GM12878 (cell line): ENCODE measurements at regions not wholly inside any gene's neighbourhood (a gene's known extent, or its start where the extent isn't known, plus 50 kb on each side); places are given as distances from the start of the nearest gene placed in this dataset.

ENCODE experiments used
- ATF3 ChIP-seq: IDR thresholded peaks from 2 replicates; pipeline ENCODE4 v1.6.1; 2011; ENCODE audit warnings: low read depth, mild to moderate bottlenecking, low read length, moderate library complexity, borderline replicate concordance; ENCODE audit errors: extremely low read depth
- EED ChIP-seq: sonication (generic); IDR thresholded peaks from 2 replicates; pipeline ENCODE4 v1.6.1; 2016; ENCODE audit warnings: antibody characterized with exemption, low read depth
- EZH2 ChIP-seq: IDR thresholded peaks from 2 replicates; pipeline ENCODE4 v1.6.1; 2012; ENCODE audit warnings: low read depth, mild to moderate bottlenecking, control low read depth, inconsistent platforms, low read length, borderline replicate concordance; ENCODE audit not compliant: control insufficient read depth
- FOS ChIP-seq: IDR thresholded peaks from 3 replicates; pipeline ENCODE4 v1.6.1; 2011; ENCODE audit warnings: borderline replicate concordance; ENCODE audit not compliant: insufficient read length; ENCODE audit errors: extremely low read depth
- NBN ChIP-seq: fragments of 450-650 bp; IDR thresholded peaks from 2 replicates; pipeline ENCODE4 v1.6.1; 2016
- NR2C1 ChIP-seq: fragments of 450-650 bp; IDR thresholded peaks from 2 replicates; pipeline ENCODE4 v1.6.1; 2017; ENCODE audit warnings: antibody characterized with exemption, mild to moderate bottlenecking, moderate library complexity
- POLR2A ChIP-seq: IDR thresholded peaks from 2 replicates; pipeline ENCODE4 v1.6.1; 2011; ENCODE audit warnings: low read depth, mild to moderate bottlenecking, low read length
- POLR2AphosphoS5 ChIP-seq: IDR thresholded peaks from 2 replicates; pipeline ENCODE4 v1.6.1; 2011; ENCODE audit warnings: mild to moderate bottlenecking, low read length, inconsistent platforms
- RAD21 ChIP-seq: IDR thresholded peaks from 2 replicates; pipeline ENCODE4 v1.6.1; 2011; ENCODE audit warnings: mild to moderate bottlenecking, low read depth, low read length, moderate library complexity; ENCODE audit not compliant: insufficient read depth
- SPI1 ChIP-seq: IDR thresholded peaks from 2 replicates; pipeline ENCODE4 v1.6.1; 2011; ENCODE audit warnings: low read depth, mild to moderate bottlenecking, low read length, moderate library complexity, borderline replicate concordance; ENCODE audit not compliant: insufficient read depth
- STAT3 ChIP-seq: IDR thresholded peaks from 2 replicates; pipeline ENCODE4 v1.6.1; 2011; ENCODE audit warnings: low read depth, low read length, improper control_type of control experiment
- TAF1 ChIP-seq: IDR thresholded peaks from 2 replicates; pipeline ENCODE4 v1.6.1; 2011; ENCODE audit warnings: mild to moderate bottlenecking, low read depth, low read length, borderline replicate concordance
- TF ChIP-seq, protein P1 (sequence below), 3 experiments: IDR thresholded peaks in 2 of 3; conservative IDR thresholded peaks in 1 of 3; 2 replicates each; pipeline ENCODE4 v1.5.1; 2011; ENCODE audit warnings: low read depth in 3 of 3, low read length in 3 of 3, mild to moderate bottlenecking in 3 of 3, control low read depth in 2 of 3, moderate library complexity in 2 of 3, inconsistent platforms in 1 of 3, mixed read lengths in 1 of 3; ENCODE audit not compliant: control insufficient read depth in 2 of 3, insufficient read depth in 1 of 3; ENCODE audit errors: extremely low read depth in 1 of 3
- TF ChIP-seq, protein P2 (sequence below): fragments of 450-650 bp; IDR thresholded peaks from 2 replicates; pipeline ENCODE4 v1.6.1; 2016; ENCODE audit warnings: mild to moderate bottlenecking, moderate library complexity, borderline replicate concordance

DNA sequence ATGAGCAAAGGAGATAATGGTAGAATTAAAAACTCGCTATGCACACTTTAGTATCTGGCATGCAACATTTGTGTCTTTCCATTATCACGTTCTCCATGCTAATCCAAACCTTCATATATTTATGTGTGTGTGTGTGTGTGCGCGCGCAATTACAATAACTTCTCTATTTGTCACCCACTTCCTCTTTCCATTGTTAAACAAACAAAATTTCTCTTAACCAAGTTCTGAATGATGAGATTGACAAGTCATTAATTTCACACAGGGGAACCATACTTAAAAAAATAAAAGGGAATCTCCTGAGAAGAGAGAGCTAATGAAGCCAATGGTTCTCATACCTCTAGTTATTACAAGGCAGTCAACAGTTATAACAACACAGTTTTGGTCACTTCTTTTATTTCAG is 575.9 kb upstream of the MDGA2 start:
- TF ChIP-seq NR2C1 (no peak), TAF1 (no peak), POLR2AphosphoS5 (no peak), FOS (no peak), EED (no peak), STAT3 (no peak), EZH2 (no peak), POLR2A (no peak), NBN (no peak), ATF3 (no peak), RAD21 (no peak), SPI1 (peak; percentile 63; the same call in 1 of the 2 replicates)
- TF ChIP-seq, protein P1, sequence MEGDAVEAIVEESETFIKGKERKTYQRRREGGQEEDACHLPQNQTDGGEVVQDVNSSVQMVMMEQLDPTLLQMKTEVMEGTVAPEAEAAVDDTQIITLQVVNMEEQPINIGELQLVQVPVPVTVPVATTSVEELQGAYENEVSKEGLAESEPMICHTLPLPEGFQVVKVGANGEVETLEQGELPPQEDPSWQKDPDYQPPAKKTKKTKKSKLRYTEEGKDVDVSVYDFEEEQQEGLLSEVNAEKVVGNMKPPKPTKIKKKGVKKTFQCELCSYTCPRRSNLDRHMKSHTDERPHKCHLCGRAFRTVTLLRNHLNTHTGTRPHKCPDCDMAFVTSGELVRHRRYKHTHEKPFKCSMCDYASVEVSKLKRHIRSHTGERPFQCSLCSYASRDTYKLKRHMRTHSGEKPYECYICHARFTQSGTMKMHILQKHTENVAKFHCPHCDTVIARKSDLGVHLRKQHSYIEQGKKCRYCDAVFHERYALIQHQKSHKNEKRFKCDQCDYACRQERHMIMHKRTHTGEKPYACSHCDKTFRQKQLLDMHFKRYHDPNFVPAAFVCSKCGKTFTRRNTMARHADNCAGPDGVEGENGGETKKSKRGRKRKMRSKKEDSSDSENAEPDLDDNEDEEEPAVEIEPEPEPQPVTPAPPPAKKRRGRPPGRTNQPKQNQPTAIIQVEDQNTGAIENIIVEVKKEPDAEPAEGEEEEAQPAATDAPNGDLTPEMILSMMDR (IDR thresholded peaks at IDR 0.05 in 2 of 3, conservative IDR thresholded peaks at IDR 0.05 in 1 of 3; ENCODE audit: control insufficient read depth in 2 of 3, extremely low read depth in 1 of 3, insufficient read depth in 1 of 3, low read depth in 3 of 3, low read length in 3 of 3) = no peak
- TF ChIP-seq, protein P2, sequence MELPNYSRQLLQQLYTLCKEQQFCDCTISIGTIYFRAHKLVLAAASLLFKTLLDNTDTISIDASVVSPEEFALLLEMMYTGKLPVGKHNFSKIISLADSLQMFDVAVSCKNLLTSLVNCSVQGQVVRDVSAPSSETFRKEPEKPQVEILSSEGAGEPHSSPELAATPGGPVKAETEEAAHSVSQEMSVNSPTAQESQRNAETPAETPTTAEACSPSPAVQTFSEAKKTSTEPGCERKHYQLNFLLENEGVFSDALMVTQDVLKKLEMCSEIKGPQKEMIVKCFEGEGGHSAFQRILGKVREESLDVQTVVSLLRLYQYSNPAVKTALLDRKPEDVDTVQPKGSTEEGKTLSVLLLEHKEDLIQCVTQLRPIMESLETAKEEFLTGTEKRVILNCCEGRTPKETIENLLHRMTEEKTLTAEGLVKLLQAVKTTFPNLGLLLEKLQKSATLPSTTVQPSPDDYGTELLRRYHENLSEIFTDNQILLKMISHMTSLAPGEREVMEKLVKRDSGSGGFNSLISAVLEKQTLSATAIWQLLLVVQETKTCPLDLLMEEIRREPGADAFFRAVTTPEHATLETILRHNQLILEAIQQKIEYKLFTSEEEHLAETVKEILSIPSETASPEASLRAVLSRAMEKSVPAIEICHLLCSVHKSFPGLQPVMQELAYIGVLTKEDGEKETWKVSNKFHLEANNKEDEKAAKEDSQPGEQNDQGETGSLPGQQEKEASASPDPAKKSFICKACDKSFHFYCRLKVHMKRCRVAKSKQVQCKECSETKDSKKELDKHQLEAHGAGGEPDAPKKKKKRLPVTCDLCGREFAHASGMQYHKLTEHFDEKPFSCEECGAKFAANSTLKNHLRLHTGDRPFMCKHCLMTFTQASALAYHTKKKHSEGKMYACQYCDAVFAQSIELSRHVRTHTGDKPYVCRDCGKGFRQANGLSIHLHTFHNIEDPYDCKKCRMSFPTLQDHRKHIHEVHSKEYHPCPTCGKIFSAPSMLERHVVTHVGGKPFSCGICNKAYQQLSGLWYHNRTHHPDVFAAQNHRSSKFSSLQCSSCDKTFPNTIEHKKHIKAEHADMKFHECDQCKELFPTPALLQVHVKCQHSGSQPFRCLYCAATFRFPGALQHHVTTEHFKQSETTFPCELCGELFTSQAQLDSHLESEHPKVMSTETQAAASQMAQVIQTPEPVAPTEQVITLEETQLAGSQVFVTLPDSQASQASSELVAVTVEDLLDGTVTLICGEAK = no peak
